WTC11 (cell line): ENCODE measurements at regions not wholly inside any gene's neighbourhood (a gene's known extent, or its start where the extent isn't known, plus 50 kb on each side); places are given as distances from the start of the nearest gene placed in this dataset.

ENCODE experiments used
- ATAC-seq: fragments of 200-7000 bp; cut with Tn5 transposase; 2 replicates; pipeline ENCODE4 v1.10.0; 2021; ENCODE audit warnings: mild to moderate bottlenecking, moderate library complexity
- CTCF ChIA-PET: fragments of 300-600 bp; sonication (Branson Sonifier 250); formaldehyde crosslinking; loops from one replicate; lab custom pipeline; 2021; ENCODE audit warnings: antibody characterized with exemption; lab: Charles Lee
- POLR2A ChIA-PET: fragments of 350-600 bp; sonication (Branson Sonifier 250); formaldehyde crosslinking; loops from one replicate; lab custom pipeline; 2021; ENCODE audit warnings: antibody characterized with exemption; lab: Charles Lee
- DNase-seq: peaks from one replicate; pipeline ENCODE4 v3.0.0; 2021; ENCODE audit warnings: low spot score
- H3K27ac Mint-ChIP-seq: 2 replicates; pipeline ENCODE4 v1.8.0; 2021; ENCODE audit warnings: mixed read lengths
- H3K27me3 Mint-ChIP-seq: 2 replicates; pipeline ENCODE4 v1.8.0; 2021; ENCODE audit warnings: low read depth, mild to moderate bottlenecking, moderate library complexity, mixed read lengths
- H3K36me3 Mint-ChIP-seq: 2 replicates; pipeline ENCODE4 v1.8.0; 2021; ENCODE audit warnings: mixed read lengths
- H3K4me1 Mint-ChIP-seq: 2 replicates; pipeline ENCODE4 v1.8.0; 2022; ENCODE audit warnings: mixed read lengths
- H3K4me3 Mint-ChIP-seq: 2 replicates; pipeline ENCODE4 v1.8.0; 2021; ENCODE audit warnings: mild to moderate bottlenecking, moderate library complexity, mixed read lengths
- H3K9me3 Mint-ChIP-seq: 2 replicates; pipeline ENCODE4 v1.8.0; 2021; ENCODE audit warnings: mixed read lengths
- AFF4 ChIP-seq: sonication (generic); formaldehyde crosslinking; IDR thresholded peaks from 2 replicates; pipeline ENCODE4 v1.8.1; 2023; ENCODE audit warnings: mild to moderate bottlenecking, missing genetic modification reagents, borderline replicate concordance
- ATF1 ChIP-seq: sonication (generic); formaldehyde crosslinking; IDR thresholded peaks from 2 replicates; pipeline ENCODE4 v1.8.1; 2023; ENCODE audit warnings: mild to moderate bottlenecking, moderate library complexity, missing genetic modification reagents
- CBFB ChIP-seq: sonication (generic); formaldehyde crosslinking; IDR thresholded peaks from 2 replicates; pipeline ENCODE4 v1.8.1; 2022; ENCODE audit warnings: mild to moderate bottlenecking, low read depth, missing genetic modification reagents
- CTCF ChIP-seq: fragments of 200-600 bp; IDR thresholded peaks from 2 replicates; pipeline ENCODE4 v1.8.0; 2022; ENCODE audit warnings: antibody characterized with exemption
- ETV6 ChIP-seq: sonication (generic); formaldehyde crosslinking; IDR thresholded peaks from 2 replicates; pipeline ENCODE4 v1.8.1; 2022; ENCODE audit warnings: mild to moderate bottlenecking, missing genetic modification reagents
- FOXJ3 ChIP-seq: sonication (generic); formaldehyde crosslinking; IDR thresholded peaks from 2 replicates; pipeline ENCODE4 v1.9.0; 2021; ENCODE audit warnings: missing genetic modification reagents, mild to moderate bottlenecking, borderline replicate concordance
- FOXK1 ChIP-seq: sonication (generic); formaldehyde crosslinking; IDR thresholded peaks from 2 replicates; pipeline ENCODE4 v1.8.0; 2022; ENCODE audit warnings: mild to moderate bottlenecking, moderate library complexity, missing genetic modification reagents
- GRHL2 ChIP-seq: fragments of 250-450 bp; sonication (Bioruptor Pico); IDR thresholded peaks from 2 replicates; pipeline ENCODE4 v1.8.0; 2022; ENCODE audit warnings: mild to moderate bottlenecking, moderate library complexity; ENCODE audit not compliant: insufficient replicate concordance, severe bottlenecking
- GTF2I ChIP-seq: fragments of 250-450 bp; sonication (Bioruptor Pico); conservative IDR thresholded peaks from 2 replicates; pipeline ENCODE4 v1.4.0; 2021; ENCODE audit warnings: mild to moderate bottlenecking
- JAZF1 ChIP-seq: fragments of 250-450 bp; sonication (Bioruptor Pico); IDR thresholded peaks from 2 replicates; pipeline ENCODE4 v1.9.0; 2021; ENCODE audit warnings: moderate library complexity, mild to moderate bottlenecking, inconsistent platforms
- MYBL2 ChIP-seq: sonication (generic); formaldehyde crosslinking; IDR thresholded peaks from 2 replicates; pipeline ENCODE4 v1.8.1; 2023; ENCODE audit warnings: mild to moderate bottlenecking, moderate library complexity, missing genetic modification reagents
- NR1H2 ChIP-seq: sonication (generic); formaldehyde crosslinking; IDR thresholded peaks from 2 replicates; pipeline ENCODE4 v1.9.0; 2021; ENCODE audit warnings: mild to moderate bottlenecking, moderate library complexity, missing genetic modification reagents
- PRRX2 ChIP-seq: fragments of 250-450 bp; sonication (Bioruptor Pico); IDR thresholded peaks from 2 replicates; pipeline ENCODE4 v1.8.0; 2021; ENCODE audit warnings: mild to moderate bottlenecking
- TEAD4 ChIP-seq: sonication (generic); formaldehyde crosslinking; IDR thresholded peaks from 2 replicates; pipeline ENCODE4 v1.8.0; 2022; ENCODE audit warnings: mild to moderate bottlenecking, missing genetic modification reagents
- ZNF121 ChIP-seq: sonication (generic); formaldehyde crosslinking; IDR thresholded peaks from 2 replicates; pipeline ENCODE4 v1.8.0; 2023; ENCODE audit warnings: missing genetic modification reagents
- ZNF317 ChIP-seq: sonication (generic); formaldehyde crosslinking; IDR thresholded peaks from 2 replicates; pipeline ENCODE4 v1.8.1; 2023; ENCODE audit warnings: low read depth, mild to moderate bottlenecking, moderate library complexity, missing genetic modification reagents, borderline replicate concordance
- ZNF416 ChIP-seq: fragments of 250-450 bp; sonication (Bioruptor Pico); IDR thresholded peaks from 2 replicates; pipeline ENCODE4 v1.9.0; 2021; ENCODE audit warnings: mild to moderate bottlenecking, inconsistent platforms
- ZNF423 ChIP-seq: fragments of 250-450 bp; sonication (Bioruptor Pico); IDR thresholded peaks from 2 replicates; pipeline ENCODE4 v2.1.2; 2022; ENCODE audit warnings: mild to moderate bottlenecking, moderate library complexity
- TF ChIP-seq, protein P1 (sequence below): fragments of 250-450 bp; sonication (Bioruptor Pico); IDR thresholded peaks from 2 replicates; pipeline ENCODE4 v1.9.0; 2021; ENCODE audit warnings: mild to moderate bottlenecking, borderline replicate concordance
- TF ChIP-seq, protein P2 (sequence below): sonication (generic); formaldehyde crosslinking; IDR thresholded peaks from 2 replicates; pipeline ENCODE4 v1.8.1; 2023; ENCODE audit warnings: mild to moderate bottlenecking, missing genetic modification reagents, moderate library complexity
- TF ChIP-seq, protein P3 (sequence below): fragments of 250-450 bp; sonication (Bioruptor Pico); IDR thresholded peaks from 2 replicates; pipeline ENCODE4 v1.9.0; 2021; ENCODE audit warnings: mild to moderate bottlenecking

DNA sequence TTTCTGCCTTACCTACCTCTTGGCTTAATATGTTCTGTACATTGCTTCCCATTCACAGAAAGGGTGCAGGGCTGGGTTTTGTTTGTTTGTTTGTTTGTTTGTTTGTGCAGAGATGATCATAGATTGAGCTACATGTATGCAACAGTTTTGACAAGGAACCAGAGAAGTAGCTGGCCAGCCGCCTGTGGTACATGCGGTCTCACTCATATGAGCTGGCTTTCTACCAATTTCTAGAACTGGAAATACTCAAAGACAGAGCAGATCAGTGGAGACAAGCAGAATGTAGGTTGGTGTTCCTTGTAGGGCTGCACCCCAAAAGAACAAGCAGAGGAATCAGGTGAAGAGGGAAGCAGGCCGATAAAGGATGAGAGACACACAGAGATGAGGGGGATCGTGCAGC, 502.7 kb downstream of the SOX2 start (continued):
- TF ChIP-seq ATF1 (CRISPR knock-in tag) = no peak
- no peak for TF ChIP-seq ZNF317
- no peak for TF ChIP-seq JAZF1
- TF ChIP-seq GRHL2 (CRISPR knock-in tag) = no peak
- TF ChIP-seq, protein P1, sequence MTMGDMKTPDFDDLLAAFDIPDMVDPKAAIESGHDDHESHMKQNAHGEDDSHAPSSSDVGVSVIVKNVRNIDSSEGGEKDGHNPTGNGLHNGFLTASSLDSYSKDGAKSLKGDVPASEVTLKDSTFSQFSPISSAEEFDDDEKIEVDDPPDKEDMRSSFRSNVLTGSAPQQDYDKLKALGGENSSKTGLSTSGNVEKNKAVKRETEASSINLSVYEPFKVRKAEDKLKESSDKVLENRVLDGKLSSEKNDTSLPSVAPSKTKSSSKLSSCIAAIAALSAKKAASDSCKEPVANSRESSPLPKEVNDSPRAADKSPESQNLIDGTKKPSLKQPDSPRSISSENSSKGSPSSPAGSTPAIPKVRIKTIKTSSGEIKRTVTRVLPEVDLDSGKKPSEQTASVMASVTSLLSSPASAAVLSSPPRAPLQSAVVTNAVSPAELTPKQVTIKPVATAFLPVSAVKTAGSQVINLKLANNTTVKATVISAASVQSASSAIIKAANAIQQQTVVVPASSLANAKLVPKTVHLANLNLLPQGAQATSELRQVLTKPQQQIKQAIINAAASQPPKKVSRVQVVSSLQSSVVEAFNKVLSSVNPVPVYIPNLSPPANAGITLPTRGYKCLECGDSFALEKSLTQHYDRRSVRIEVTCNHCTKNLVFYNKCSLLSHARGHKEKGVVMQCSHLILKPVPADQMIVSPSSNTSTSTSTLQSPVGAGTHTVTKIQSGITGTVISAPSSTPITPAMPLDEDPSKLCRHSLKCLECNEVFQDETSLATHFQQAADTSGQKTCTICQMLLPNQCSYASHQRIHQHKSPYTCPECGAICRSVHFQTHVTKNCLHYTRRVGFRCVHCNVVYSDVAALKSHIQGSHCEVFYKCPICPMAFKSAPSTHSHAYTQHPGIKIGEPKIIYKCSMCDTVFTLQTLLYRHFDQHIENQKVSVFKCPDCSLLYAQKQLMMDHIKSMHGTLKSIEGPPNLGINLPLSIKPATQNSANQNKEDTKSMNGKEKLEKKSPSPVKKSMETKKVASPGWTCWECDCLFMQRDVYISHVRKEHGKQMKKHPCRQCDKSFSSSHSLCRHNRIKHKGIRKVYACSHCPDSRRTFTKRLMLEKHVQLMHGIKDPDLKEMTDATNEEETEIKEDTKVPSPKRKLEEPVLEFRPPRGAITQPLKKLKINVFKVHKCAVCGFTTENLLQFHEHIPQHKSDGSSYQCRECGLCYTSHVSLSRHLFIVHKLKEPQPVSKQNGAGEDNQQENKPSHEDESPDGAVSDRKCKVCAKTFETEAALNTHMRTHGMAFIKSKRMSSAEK (CRISPR knock-in tag) = no peak
- no peak for TF ChIP-seq CBFB
- no peak for TF ChIP-seq PRRX2 (CRISPR knock-in tag)
- no peak for TF ChIP-seq CTCF
- TF ChIP-seq GTF2I = no peak
- TF ChIP-seq, all 79 proteins: peak for 0

DNA sequence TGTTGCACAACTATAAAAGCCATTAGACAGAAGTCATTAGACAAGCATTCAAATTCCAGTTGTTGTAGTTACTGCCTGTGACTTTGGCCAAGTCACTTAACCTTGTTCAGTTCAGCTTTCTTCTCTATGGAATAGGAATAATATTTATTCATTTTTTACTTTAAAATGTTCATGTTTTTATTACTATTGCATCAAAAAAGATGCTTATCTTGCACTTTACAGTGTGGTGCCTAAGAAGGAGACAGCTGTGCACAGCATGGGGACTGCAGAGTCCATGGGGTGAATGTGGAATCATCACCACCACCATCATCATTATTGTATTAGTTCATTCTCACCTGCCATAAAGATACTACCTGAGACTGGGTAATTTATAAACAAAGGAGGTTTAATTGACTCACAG, 504.2 kb downstream of the SOX2 start:
- DNase-seq = no peak
- Mint-ChIP-seq H3K4me3 (no peak overlapping the region), H3K36me3 (no peaks in the 10 kb centered on the region), H3K27ac (no peak overlapping the region), H3K9me3 (no peaks in the 10 kb centered on the region), H3K4me1 (peaks cover 42% of the 10 kb centered on the region), H3K27me3 (peaks cover 4% of the 10 kb centered on the region; the same call in 1 of the 2 replicates)
- no peak for ATAC-seq
- ChIA-PET CTCF (no interaction called here), POLR2A (no interaction called here)
- TF ChIP-seq PRRX2 (CRISPR knock-in tag) (no peak), ETV6 (CRISPR knock-in tag) (no peak), MYBL2 (no peak), JAZF1 (no peak), FOXJ3 (CRISPR knock-in tag) (no peak), ZNF121 (no peak), ZNF416 (CRISPR knock-in tag) (no peak), AFF4 (CRISPR knock-in tag) (no peak), FOXK1 (CRISPR knock-in tag) (no peak), ZNF423 (CRISPR knock-in tag) (no peak), TEAD4 (no peak), NR1H2 (CRISPR knock-in tag) (no peak)
- TF ChIP-seq, protein P1 (CRISPR knock-in tag) = no peak
- TF ChIP-seq, protein P2, sequence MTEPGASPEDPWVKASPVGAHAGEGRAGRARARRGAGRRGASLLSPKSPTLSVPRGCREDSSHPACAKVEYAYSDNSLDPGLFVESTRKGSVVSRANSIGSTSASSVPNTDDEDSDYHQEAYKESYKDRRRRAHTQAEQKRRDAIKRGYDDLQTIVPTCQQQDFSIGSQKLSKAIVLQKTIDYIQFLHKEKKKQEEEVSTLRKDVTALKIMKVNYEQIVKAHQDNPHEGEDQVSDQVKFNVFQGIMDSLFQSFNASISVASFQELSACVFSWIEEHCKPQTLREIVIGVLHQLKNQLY (CRISPR knock-in tag) = no peak
- TF ChIP-seq, protein P3, sequence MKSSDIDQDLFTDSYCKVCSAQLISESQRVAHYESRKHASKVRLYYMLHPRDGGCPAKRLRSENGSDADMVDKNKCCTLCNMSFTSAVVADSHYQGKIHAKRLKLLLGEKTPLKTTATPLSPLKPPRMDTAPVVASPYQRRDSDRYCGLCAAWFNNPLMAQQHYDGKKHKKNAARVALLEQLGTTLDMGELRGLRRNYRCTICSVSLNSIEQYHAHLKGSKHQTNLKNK (CRISPR knock-in tag) = no peak
